Karpas-422 (cell line): ENCODE measurements at regions not wholly inside any gene's neighbourhood (a gene's known extent, or its start where the extent isn't known, plus 50 kb on each side); places are given as distances from the start of the nearest gene placed in this dataset.

Source experiments
- DNase-seq: peaks from one replicate; pipeline ENCODE4 v3.0.0-alpha.2; 2015
- H2AFZ ChIP-seq: fragments of 200-600 bp; sonication (generic); 2 replicates; pipeline ENCODE4 v1.6.1; 2014; ENCODE audit warnings: antibody characterized with exemption, low read length, mixed read lengths
- H3K27ac ChIP-seq: fragments of 200-600 bp; sonication (generic); 2 replicates; pipeline ENCODE4 v1.5.1; 2014; ENCODE audit warnings: mild to moderate bottlenecking, low read length, moderate library complexity
- H3K27me3 ChIP-seq: fragments of 200-600 bp; sonication (generic); 2 replicates; pipeline ENCODE4 v1.6.1; 2014; ENCODE audit warnings: low read length, mixed read lengths
- H3K36me3 ChIP-seq: fragments of 200-600 bp; sonication (generic); 2 replicates; pipeline ENCODE4 v1.6.1; 2014; ENCODE audit warnings: low read length, mixed read lengths; ENCODE audit not compliant: insufficient read depth
- H3K4me1 ChIP-seq: fragments of 200-600 bp; sonication (generic); 2 replicates; pipeline ENCODE4 v1.6.1; 2014; ENCODE audit warnings: mild to moderate bottlenecking, low read length, mixed read lengths
- H3K4me2 ChIP-seq: fragments of 200-600 bp; sonication (generic); 2 replicates; pipeline ENCODE4 v1.6.1; 2014; ENCODE audit warnings: low read length, low read depth, mild to moderate bottlenecking; ENCODE audit not compliant: poor library complexity, severe bottlenecking
- H3K4me3 ChIP-seq: fragments of 200-600 bp; sonication (generic); 2 replicates; pipeline ENCODE4 v1.5.1; 2014; ENCODE audit warnings: mild to moderate bottlenecking, antibody characterized with exemption, low read length, mixed read lengths
- H3K79me2 ChIP-seq: fragments of 200-600 bp; sonication (generic); 2 replicates; pipeline ENCODE4 v1.6.1; 2014; ENCODE audit warnings: mild to moderate bottlenecking, low read length, mixed read lengths
- H3K9ac ChIP-seq: fragments of 200-600 bp; sonication (generic); 2 replicates; pipeline ENCODE4 v1.6.0; 2014; ENCODE audit warnings: low read length
- H3K9me2 ChIP-seq: fragments of 200-600 bp; sonication (generic), shearing (Covaris generic); replicated peaks from 2 replicates; pipeline ENCODE4 v1.6.0; 2014; ENCODE audit warnings: mild to moderate bottlenecking, low read length, moderate library complexity; ENCODE audit not compliant: insufficient read depth
- H3K9me3 ChIP-seq: fragments of 300-700, 200-600 bp; sonication (generic); 2 replicates; pipeline ENCODE4 v1.6.1; 2014; ENCODE audit warnings: low read length, mixed read lengths
- H4K20me1 ChIP-seq: fragments of 200-600 bp; sonication (generic); 2 replicates; pipeline ENCODE4 v1.6.1; 2014; ENCODE audit warnings: mild to moderate bottlenecking, antibody characterized with exemption, low read length, low read depth; ENCODE audit not compliant: insufficient read depth

DNA sequence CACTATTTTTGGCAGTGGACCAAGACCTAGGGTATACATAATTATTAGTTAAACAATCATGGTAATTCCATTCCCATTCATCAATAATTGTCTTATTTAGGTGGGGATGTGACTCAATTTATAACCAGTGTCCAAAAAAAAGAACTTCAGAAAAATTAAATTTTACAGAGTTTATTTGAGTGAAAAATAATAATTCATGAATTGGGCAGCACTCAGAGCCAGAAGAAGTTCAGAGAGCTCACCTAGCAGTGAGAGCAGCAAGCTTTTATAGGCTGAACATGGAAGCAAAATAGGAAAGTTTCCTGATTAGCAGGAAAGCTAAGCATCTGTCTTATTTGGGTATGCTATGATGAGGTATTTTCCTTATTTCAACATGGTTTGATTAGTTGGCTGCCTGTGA lies 500.8 kb downstream of the PCDH7 start:
- no peak overlapping the region for H3K9ac ChIP-seq
- H3K4me2 ChIP-seq, result no peak overlapping the region
- H3K4me1 ChIP-seq, result no peaks in the 10 kb centered on the region
- no peak overlapping the region for H2AFZ ChIP-seq
- peaks cover 4% of the 10 kb centered on the region; the same call in 1 of the 2 replicates for H3K9me3 ChIP-seq
- H3K36me3 ChIP-seq, result no peaks in the 10 kb centered on the region
- no peak overlapping the region for H3K27ac ChIP-seq
- H3K79me2 ChIP-seq, result no peaks in the 10 kb centered on the region
- DNase-seq, result no peak
- H3K27me3 ChIP-seq, result no peaks in the 10 kb centered on the region
- H3K4me3 ChIP-seq, result no peak overlapping the region
- H3K9me2 ChIP-seq, result no peaks in the 10 kb centered on the region
- H4K20me1 ChIP-seq, result no peaks in the 10 kb centered on the region

DNA sequence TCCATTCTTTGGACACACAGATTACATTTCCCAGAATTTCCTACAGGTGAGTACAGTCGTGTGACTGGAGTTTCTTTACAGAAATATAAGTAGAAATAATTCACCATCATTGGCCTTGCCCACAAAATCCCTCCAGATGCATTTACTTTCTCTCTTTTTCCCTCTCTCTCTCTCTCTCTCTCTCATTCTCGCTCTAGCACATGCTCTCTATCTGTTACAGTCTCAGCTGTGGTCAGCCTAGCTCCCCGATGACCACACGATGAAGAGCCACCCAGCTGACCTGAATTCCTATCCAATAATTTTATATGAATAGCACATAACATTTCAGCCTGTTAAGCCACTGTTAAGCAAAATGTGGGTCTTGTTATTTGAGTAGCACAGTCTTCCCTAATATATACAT lies 507.9 kb downstream of the PCDH7 start:
- Histone ChIP-seq H3K27ac (no peak overlapping the region), H3K9ac (no peak overlapping the region), H3K4me3 (no peak overlapping the region), H4K20me1 (no peaks in the 10 kb centered on the region), H3K4me2 (no peak overlapping the region), H3K9me3 (peaks cover 23% of the 10 kb centered on the region), H3K4me1 (no peaks in the 10 kb centered on the region), H3K36me3 (no peaks in the 10 kb centered on the region), H3K9me2 (no peaks in the 10 kb centered on the region), H3K27me3 (no peaks in the 10 kb centered on the region), H2AFZ (no peak overlapping the region), H3K79me2 (no peaks in the 10 kb centered on the region)
- DNase-seq, result no peak

DNA sequence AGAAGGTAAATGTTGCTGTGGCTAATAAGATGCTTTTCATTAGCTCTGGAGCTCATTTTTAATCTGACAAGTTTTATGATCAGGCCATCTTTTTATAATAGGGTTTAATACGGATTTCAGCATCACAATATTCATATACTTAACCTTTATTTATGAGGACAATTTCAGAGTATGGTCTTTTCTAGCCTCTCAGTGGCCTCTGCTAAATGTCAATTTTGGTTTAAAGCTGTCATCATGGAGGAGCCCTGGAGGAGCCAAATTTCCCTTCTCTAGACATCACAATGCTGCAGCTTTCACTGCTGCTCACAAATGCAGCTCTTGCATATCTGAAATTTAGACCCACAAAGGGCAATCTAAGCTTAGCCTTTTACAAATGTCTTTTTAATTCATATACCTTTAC lies 510.4 kb downstream of the PCDH7 start:
- no peaks in the 10 kb centered on the region for H3K27me3 ChIP-seq
- no peak overlapping the region for H3K4me2 ChIP-seq
- no peaks in the 10 kb centered on the region for H4K20me1 ChIP-seq
- no peaks in the 10 kb centered on the region for H3K4me1 ChIP-seq
- H3K36me3 ChIP-seq, result no peaks in the 10 kb centered on the region
- no peak overlapping the region for H3K9ac ChIP-seq
- no peak for DNase-seq
- H3K4me3 ChIP-seq, result no peak overlapping the region
- no peak overlapping the region for H2AFZ ChIP-seq
- no peaks in the 10 kb centered on the region for H3K9me2 ChIP-seq
- H3K27ac ChIP-seq, result no peak overlapping the region
- H3K9me3 ChIP-seq, result peaks cover 24% of the 10 kb centered on the region
- H3K79me2 ChIP-seq, result no peaks in the 10 kb centered on the region

DNA sequence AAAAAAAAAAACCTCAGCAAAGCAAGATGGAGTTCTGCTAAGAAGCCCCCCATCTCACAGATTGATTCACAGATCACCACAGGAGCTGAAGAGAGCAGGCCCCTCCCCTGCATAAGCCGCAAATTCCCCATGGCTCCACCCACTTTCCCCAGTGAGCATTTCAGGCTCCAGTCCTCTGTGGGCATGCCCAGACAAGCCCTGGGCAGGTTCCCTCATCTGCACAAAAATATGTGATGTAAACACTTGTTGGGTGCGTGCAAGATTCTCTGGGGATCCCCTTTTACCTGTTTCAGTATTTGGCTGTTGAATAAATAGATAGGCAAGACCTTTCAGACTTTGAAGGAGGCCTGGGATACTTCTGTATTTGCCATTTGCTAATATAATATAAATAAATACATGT lies 514.3 kb downstream of the PCDH7 start:
- H3K9me2 ChIP-seq, result no peaks in the 10 kb centered on the region
- no peak overlapping the region for H3K27ac ChIP-seq
- no peaks in the 10 kb centered on the region for H3K4me1 ChIP-seq
- no peak overlapping the region for H3K4me3 ChIP-seq
- H3K27me3 ChIP-seq, result no peaks in the 10 kb centered on the region
- DNase-seq, result no peak
- H3K36me3 ChIP-seq, result no peaks in the 10 kb centered on the region
- H3K9me3 ChIP-seq, result peaks cover 17% of the 10 kb centered on the region
- no peaks in the 10 kb centered on the region for H4K20me1 ChIP-seq
- no peak overlapping the region for H3K9ac ChIP-seq
- no peak overlapping the region for H3K4me2 ChIP-seq
- no peak overlapping the region for H2AFZ ChIP-seq
- no peaks in the 10 kb centered on the region for H3K79me2 ChIP-seq

DNA sequence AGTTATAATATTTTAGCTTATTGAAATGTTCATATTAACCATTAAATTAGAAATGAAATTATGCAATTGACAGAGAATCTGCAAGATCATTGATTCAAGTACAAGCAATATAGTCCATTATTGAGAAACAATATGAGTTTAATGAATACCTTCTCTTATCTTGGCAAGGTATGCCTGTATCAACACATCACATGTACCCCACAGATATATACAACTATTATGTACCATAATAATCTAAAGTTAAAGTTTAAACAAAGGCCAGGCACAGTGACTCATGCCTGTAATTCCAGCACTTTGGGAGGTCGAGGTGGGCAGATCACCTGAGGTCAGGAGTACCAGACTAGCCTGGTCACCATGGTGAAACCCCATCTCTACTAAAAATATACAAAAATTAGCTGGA lies 514.7 kb downstream of the PCDH7 start:
- Histone ChIP-seq H3K9me2 (no peaks in the 10 kb centered on the region), H3K79me2 (no peaks in the 10 kb centered on the region), H3K27me3 (no peaks in the 10 kb centered on the region), H3K4me1 (no peaks in the 10 kb centered on the region), H3K27ac (no peak overlapping the region), H2AFZ (no peak overlapping the region), H3K9me3 (peaks cover 16% of the 10 kb centered on the region; the same call in 1 of the 2 replicates), H4K20me1 (no peaks in the 10 kb centered on the region), H3K36me3 (no peaks in the 10 kb centered on the region), H3K9ac (no peak overlapping the region), H3K4me3 (no peak overlapping the region), H3K4me2 (no peak overlapping the region)
- DNase-seq, result no peak

DNA sequence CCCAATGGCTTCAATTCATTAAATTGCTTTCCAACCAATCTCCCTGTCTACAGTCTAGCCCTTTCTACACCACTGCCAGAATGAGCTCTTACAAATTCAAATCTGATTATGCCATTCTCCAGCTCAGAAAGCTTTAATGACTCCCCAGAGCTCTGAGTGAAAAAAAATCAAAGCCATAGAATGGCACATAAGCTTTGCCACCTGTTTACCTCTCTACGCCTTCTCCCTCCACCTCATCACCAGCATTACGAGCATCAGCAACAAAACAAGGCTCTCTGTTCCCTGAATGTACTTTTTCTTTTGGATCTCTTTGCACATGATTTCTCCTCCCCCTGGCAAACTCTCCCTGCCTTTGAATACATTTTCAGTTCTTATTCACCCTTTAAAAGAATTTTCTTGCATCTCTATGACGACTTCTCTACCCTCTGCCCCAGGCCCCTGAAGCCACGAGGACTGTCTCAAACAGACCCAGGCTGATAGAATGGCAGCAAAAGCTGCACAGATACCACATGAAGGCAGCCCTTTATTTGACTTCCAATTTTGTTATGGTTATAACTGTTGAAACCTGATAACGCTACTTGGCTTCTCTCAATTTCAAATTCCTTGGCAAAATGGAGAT lies 516.0 kb downstream of the PCDH7 start:
- Histone ChIP-seq H3K27me3 (no peaks in the 10 kb centered on the region), H4K20me1 (no peaks in the 10 kb centered on the region), H3K4me1 (no peaks in the 10 kb centered on the region), H3K9me3 (peaks cover 16% of the 10 kb centered on the region; the same call in 1 of the 2 replicates), H3K27ac (no peak overlapping the region), H2AFZ (no peak overlapping the region; the same call in 1 of the 2 replicates), H3K9me2 (no peaks in the 10 kb centered on the region), H3K79me2 (no peaks in the 10 kb centered on the region), H3K4me3 (no peak overlapping the region), H3K9ac (no peak overlapping the region), H3K4me2 (no peak overlapping the region), H3K36me3 (no peaks in the 10 kb centered on the region)
- DNase-seq, result no peak

DNA sequence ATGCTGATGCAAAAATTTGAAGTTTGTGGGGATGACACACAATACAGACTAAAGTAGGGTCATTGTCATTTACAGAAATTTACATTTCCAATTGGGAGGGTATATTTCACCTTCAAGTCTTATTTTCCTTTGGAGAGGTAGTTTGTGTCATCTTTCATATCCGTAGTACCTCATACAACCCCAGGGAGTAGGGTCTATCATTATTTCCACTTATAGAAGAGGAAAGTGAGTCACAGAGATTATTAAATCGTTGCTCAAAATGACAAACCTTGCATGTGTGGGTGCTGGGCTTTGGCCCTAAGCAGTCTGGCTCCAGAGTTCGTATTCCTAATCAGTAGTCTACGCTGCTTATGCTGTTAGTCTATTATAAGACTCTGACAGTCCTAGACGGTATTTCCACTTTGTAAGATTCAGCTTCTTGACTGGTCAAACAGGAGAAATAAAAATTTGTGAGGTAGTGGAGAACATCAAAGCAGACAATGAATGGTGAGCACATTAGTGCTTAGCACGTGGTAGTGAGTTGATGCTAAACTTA lies 516.5 kb downstream of the PCDH7 start:
- Histone ChIP-seq H3K27ac (no peak overlapping the region), H3K9ac (no peak overlapping the region), H3K27me3 (no peaks in the 10 kb centered on the region), H2AFZ (no peak overlapping the region), H3K36me3 (no peaks in the 10 kb centered on the region), H3K4me1 (no peaks in the 10 kb centered on the region), H3K9me2 (no peaks in the 10 kb centered on the region), H3K79me2 (no peaks in the 10 kb centered on the region), H3K4me3 (no peak overlapping the region), H4K20me1 (no peaks in the 10 kb centered on the region), H3K9me3 (peaks cover 16% of the 10 kb centered on the region; the same call in 1 of the 2 replicates), H3K4me2 (no peak overlapping the region)
- no peak for DNase-seq

DNA sequence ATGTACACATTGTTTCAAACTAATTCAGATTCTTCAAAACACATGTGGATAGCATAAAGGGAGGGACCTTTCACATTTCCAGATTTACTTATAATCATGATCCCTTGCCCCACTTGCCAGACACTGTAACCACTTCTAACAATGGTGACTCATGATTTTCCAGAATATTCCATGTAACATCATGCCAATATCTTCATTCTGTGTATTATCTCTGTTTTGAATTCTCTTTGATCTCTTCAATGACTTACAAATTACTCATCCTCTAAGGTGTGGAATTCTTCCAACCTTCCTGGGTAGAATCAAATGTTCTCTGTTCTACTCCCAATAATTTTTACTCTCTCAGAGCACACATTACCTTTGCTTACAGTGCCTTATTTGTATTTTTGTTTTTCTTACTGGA lies 517.1 kb downstream of the PCDH7 start:
- Histone ChIP-seq H3K9me2 (no peaks in the 10 kb centered on the region), H3K27me3 (no peaks in the 10 kb centered on the region), H3K9me3 (peaks cover 16% of the 10 kb centered on the region; the same call in 1 of the 2 replicates), H3K4me1 (no peaks in the 10 kb centered on the region), H3K4me2 (no peak overlapping the region), H4K20me1 (no peaks in the 10 kb centered on the region), H3K36me3 (no peaks in the 10 kb centered on the region), H3K27ac (no peak overlapping the region), H3K4me3 (no peak overlapping the region), H3K9ac (no peak overlapping the region), H3K79me2 (no peaks in the 10 kb centered on the region), H2AFZ (no peak overlapping the region)
- DNase-seq, result no peak
